ENCODE measurements at regions not wholly inside any gene's neighbourhood (a gene's known extent, or its start where the extent isn't known, plus 50 kb on each side); places are given as distances from the start of the nearest gene placed in this dataset.

DNA sequence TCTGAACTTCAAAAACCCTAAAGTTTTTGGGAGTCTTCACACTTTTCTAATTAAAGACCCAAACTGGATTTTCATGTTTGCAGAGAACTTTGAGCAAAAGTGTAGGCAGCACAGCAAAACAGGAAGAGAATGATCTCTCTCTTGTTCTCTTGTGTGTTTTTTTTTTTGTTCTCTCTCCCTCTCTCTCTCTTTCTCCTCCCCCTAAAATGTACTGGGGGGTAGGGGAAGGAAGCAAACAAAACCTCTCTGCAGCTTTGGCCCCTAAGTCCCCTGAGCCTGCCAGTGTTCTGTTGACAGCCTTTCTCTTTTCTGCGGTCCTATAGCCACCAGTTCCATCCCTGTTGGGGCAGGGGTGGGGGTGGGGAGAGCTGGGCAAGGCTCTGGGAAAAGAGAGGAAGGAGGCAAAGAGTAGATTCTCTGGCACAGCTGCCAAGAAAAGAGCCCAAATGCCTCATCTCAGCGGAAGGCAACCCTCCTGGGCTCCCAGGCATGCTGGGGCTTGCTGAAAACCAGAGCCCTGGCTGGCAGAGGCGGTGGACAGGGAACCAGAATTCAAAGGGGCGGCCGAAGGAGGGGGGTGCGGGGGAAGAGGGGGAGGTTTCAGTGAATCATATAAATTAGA, 295.3 kb downstream of the SOX9 start:
- POLR2A ChIA-PET = no interaction called here

DNA sequence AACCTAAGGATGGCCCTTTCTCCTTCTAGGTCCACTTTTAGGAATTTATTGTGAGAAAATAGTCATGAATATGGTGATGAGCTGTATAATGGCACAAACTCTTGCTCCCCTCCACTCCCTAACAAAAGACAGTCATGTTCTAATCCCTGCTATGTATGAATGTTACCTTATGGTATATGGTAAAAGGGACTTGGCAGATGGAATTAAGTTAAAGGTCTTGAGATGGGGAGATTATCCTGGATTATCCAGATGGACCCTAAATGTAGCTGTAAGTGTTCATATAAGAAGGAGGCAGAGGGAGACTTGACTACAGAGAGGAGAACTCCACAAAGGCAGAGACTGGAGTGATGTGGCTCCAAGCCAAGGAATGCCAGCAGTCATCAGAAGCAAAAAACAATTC, 296.1 kb downstream of the SOX9 start:
- ChIA-PET POLR2A (no interaction called here), CTCF (no interaction called here)

More for the DNA sequence above, 295.3 kb downstream of the SOX9 start:
- CTCF ChIA-PET = no interaction called here

DNA sequence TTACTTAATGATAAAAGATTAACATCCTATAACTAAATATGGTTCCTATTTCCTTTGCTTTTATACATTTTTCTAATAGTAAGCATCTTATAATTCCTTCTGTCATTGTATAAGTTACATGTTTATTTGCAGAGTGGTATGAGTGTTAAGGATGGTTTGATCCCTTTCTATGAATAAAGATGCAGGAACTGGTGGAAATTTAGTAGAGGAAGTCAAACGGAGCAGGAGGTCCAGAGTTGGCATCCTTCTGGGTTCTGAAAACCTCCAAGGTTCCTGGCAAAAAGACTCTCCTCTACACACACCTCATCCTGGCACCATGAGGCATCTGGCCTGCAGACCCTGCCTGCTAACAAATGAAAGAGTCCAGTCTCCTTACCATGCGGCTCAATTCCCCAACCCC, 296.8 kb downstream of the SOX9 start:
- POLR2A ChIA-PET = no interaction called here
- CTCF ChIA-PET = no interaction called here

DNA sequence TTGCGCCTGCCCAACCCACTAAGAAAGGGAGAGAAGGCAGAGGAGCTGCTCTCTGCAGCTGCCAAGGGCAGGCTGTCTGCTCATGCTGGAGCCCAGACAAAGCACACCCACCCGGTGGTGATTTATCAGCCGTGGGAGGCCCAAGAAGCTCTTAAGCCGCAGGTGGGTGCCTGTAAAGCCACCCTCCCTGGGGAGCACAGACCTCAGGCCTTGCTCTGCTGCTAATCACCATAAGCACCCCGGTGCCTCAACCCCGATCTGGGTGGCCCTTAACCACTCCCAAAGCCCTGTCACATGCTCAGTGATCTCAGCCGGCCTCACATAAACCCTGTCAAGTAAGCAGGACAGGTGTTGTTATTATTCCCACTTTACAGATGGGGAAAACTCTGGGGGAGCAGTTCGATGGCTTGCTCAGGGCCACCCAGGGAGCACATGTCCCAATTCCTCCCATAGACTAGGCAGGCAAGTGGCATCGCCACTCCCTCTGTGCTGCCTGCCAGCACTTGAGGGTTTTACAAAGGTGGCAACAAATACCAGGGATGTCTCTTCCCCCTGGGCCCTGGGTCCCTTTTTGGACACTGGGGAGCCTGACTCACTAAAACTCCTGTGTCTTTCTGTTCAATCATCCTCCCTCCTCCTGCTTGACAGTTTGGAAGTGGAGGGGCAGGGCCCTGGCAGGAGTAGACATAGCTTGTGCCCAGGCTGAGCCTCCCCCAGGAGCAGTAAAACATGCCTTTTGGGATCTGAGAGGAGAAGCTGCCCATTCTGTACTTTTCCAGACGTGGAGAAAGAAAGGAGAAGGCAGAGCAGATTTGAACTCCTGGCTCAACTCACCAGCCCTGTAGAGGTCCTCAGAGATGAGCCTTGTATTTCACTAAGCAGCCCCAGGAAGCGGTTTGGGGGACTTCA, 299.3 kb downstream of the SOX9 start:
- CTCF ChIA-PET = no interaction called here
- POLR2A ChIA-PET = no interaction called here

DNA sequence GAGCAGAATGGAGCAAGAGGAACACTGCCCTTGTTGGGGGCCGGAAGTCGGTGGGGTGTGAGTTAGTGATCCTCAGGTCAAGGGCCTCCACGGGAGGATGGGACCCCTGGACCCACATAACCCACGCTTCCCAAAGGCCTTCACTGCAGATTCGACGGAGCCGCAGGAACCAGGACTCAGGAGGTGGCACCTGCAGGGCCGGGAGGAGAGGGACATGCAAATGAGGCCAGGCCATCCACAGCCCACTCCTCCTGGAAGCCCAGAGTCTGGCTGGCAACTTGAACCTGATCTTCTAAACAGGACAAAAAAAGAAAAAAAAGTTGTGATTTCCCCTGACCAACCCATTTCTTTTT, 299.9 kb downstream of the SOX9 start:
- CTCF ChIA-PET = no interaction called here
- POLR2A ChIA-PET = no interaction called here

DNA sequence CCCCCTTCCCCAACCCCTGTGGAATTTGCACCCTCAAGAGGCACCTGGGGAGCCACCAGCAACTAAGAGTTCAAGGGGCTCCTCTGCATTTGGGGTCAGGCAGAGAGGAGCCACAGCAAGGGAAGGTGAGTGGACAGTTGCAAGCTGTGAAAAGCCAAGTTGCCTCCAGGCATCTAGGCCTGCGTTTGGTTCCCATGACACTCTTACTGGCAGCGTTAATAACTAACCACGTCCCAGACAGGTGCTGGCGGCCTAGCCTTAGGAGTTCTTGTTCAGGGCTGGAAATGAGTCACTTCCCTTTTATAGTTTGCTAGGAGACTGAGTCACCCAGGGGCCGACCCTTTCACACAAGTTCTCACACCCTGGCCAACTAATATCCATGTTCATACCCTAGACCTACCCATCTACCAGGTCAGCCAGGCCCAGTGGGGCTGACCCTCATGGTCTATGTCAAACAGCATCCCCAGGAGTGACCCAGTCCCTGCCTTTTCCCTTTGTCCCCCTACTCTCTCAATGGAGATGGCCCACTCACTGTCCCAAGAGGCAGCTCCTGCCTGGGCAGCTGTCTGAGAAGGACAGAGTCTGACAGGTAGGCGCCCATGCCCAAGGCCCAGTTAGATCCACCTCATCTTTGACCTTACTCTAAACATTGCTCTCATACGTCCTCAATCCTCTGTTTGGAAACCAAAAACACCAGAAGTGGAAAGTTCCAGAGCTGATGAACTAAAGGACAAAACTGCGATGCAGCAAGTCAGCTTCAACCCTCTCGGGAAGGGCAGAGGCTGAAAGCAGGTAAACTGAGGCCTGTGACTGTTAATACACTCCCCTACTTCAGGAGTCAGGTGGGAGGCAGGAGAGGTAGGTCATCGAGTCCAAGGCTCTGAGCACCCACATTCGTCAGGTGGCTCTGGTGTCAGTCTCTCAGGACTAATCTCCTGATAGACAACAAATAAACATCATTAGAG, 300.6 kb downstream of the SOX9 start:
- ChIA-PET POLR2A (no interaction called here), CTCF (no interaction called here)

DNA sequence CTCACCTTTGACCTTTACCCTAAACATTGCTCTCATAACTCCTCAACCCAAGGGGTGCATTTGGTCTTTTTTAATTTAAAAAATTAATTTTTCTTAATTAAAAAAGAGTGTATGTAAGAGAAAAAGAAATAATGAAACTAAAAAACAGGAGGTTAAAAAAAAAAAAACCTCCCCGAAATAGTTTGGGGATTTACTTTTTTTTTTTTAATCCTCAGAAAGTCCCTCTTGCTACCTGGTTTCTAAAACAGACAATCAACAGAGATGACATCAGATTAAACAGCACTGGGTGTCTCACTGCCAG, 301.3 kb downstream of the SOX9 start:
- ChIA-PET CTCF (no interaction called here), POLR2A (no interaction called here)

DNA sequence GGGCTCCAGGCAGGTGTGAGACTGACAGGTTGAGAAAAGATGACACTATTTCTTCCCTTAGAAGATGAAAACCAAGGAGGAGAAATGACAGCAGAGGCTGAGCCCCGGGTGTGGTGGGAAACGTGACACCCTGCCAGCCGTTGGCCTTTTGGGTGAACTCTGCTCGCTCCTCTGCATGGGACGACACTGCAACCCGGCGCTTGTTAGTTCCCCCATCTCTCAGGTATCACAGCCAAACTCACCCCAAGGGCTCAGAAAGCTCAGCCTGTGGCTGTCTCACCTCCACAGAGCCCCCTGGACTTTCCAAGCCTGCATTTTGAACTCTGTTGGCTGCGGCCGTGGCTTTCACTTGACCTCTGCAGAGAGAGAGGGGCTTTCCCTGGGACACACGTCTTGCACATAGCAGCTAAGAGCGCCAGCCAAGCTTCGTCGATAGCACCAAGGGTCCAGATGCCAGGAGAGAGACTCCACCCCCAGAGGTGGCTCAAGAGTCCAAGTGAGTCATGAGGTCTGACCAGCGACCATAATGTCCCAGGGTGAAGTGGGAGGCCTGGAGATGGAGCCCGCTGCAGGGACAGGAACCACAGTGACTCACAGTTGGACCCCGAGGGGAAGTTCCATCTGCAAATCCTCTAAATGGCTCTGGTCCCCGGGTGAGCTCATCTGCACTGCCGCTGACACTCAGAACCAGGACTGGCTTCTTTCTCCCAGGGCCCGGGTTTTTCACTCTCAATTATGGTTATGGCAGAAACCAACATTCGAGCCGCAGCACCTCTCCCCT, 301.9 kb downstream of the SOX9 start:
- POLR2A ChIA-PET = no interaction called here
- CTCF ChIA-PET = no interaction called here

DNA sequence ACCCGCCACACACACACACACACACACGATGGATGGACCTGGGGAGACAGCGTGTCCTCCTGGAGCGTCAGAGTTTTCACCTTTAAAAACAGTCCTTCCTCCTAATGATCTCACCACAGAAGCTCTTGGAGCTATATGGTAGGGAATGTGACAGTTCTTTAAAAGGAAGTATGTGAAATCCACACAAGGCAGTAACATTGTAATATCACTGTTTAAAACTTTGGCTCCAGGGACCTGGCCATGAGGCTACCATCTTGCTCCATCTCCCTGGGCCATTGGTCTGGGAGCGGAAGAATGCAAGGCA, 302.4 kb downstream of the SOX9 start:
- POLR2A ChIA-PET = no interaction called here

DNA sequence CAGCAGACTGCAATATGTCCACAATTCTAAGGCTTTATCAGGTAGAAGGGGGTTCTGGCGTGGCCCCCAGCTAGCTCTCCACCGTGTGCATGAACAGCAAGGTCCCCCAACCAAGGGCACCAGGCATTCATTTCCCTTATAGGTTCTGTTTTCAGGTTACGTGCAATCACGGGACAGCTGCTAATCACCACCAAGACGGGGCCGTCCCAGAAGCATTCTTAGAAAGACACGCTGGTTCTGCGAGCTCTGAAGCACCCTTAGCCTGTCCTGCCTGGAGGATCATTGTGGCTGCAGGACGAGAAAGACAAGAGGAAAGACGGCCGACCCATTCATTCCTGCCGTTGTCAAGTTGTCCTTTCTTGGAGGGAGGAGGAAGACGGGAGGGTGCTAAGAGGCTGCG, 302.9 kb downstream of the SOX9 start:
- POLR2A ChIA-PET = interaction anchor here (0.6 kb wide), 1 partner anchor 161 kb away, joined by 3 read pairs; no protein-coding TSS in a partner anchor
- CTCF ChIA-PET = no interaction called here

More for the DNA sequence above, 302.4 kb downstream of the SOX9 start:
- CTCF ChIA-PET = no interaction called here

DNA sequence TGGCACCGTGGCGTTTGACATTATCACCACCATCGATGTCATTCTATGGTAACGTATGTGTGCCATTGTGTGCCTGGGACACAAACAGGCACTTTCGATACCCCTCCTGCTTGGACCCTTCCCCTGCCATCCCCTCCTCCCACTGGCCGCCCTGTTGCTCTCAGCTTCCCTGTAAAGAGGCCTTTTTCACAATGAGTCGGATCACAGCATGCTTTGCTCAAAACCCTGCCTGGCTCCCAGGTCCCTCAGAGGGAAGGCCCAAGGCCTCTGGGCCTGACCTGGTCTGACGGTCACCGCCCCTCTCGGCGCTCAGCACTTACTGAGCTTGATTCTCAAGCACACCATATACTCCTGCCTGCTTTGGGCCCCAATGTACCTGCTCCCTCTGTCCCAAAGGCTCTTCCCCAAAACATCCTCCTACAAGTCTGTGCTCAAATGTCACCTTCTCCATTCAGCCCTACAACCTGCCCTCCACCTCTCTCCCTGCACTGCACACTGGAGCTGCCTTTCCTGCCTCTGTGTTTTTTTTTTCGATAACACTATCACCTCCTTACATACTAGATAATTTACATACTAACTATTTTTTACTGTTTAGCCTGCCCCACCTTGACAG, 303.8 kb downstream of the SOX9 start:
- ChIA-PET CTCF (no interaction called here), POLR2A (interaction anchor here (0.6 kb wide), 1 partner anchor 160 kb away, joined by 3 read pairs; no protein-coding TSS in a partner anchor)

DNA sequence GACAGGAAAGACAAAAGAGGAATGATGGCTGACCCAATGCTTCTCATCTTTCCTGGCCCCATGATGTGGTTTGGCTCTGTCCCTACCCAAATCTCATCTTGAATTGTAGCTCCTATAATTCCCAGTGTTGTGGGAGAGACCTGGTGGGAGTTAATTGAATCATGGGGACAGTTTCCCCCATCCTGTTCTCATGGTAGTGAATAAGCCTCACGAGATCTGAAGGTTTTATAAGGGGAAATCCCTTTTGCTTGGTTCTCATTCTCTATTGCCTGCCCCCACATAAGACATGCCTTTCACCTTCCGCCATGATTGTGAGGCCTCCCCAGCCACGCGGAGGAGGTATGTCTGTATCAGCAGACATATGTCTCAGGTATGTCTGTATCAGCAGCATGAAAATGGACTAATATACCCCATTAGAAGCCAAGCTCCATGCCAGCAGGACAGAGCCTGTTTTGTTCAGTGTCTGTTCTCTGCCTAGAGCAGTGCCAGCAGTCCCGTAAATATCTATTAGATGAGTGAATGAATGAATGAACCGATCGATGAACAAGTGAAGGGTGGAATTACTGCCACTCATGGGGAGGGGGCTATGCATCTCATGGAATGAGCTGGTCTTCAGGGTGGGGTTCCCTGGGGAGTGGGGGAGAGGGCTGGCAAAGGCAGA, 304.4 kb downstream of the SOX9 start:
- POLR2A ChIA-PET = no interaction called here
- CTCF ChIA-PET = no interaction called here

DNA sequence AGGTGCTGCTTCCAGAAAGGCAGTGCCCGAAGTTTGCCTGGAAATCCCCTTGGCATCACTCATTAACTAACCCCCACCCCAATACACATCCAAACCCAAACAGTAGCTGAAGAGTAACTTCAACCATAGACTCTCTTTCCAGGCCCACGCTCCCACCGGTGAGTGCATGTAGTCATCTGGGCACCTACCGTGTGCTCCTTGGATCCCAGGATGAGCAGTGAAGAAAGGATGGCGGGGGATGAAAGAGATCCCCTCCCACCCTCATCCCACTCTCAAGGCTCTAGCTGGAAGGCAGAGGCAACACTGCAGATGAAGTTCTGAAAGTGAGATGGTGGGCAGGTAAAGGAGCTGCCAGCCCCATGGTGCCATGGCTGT, 305.0 kb downstream of the SOX9 start:
- POLR2A ChIA-PET = no interaction called here
- CTCF ChIA-PET = no interaction called here

DNA sequence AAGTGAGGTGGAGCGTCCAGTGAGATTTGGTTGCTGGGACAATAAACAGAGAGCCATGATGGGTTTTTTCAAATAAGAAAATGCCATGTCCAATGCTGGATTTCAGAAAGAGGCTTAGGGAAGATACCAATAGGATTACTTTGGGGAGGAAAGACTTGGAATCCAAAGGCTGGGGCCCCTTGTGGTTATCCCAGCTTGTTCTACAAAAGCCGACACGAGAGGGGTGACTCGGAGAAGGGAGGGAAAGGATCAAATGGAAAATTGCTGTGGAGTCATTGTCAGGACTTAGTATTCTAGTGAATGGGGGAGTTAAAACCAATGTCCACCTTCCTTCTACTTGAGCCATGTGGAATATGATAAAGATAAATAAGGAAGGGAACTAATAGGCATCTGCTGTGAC, 305.5 kb downstream of the SOX9 start:
- CTCF ChIA-PET = no interaction called here
- POLR2A ChIA-PET = no interaction called here

DNA sequence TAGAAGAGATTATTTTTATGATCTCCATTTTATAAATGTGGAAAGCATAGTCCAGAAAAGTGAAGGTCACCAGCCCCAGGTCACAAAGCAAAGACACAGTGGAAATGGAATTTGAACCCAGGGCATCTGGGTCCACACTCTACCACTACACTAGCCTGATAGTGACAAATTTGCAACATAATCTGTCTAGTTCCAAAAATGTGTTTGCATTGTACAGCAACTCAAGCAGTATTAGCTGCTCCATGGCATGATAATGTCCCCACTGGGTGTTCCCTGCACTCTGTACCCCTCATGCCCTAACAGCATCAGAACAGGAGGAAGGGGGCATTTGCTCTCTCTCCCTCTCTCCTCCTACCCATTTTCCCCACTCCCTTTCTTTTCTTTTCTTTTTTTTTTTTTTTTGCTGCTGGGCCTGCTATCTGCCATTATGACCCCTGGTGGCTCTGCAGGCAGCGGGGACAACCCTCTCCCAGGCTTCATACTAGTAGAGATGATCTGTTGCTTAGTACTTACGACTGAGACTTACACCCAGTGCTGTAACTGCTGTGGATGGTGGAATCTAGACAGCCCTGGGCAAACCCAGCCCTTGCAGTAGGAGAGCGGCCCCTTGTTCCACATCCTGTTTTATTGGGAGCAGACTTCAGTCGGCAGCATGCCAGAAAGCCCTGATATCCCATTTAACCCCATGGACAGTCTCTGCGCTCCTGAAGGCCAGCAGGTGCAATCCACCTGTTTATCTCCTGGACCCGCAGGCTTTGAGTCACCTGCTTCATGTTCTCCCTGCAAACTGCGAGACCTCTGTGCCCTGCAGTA, 306.3 kb downstream of the SOX9 start:
- CTCF ChIA-PET = no interaction called here
- POLR2A ChIA-PET = no interaction called here

DNA sequence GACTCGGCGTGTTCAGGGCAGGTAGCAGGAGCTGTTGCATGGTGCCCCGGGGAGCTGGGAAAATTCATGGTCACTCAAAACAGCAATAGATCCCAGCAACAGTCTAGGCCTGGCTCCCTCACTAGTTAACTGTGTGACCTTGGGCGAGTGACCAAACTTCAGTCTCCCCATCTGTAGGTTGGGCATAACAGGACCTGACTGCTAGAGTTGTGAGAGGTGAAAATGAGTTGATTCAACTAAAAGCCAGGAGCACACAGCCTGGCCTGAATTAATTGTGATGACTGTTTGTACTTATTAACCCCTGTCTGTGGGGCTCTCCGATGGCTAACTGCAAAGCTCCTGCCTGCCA, 306.9 kb downstream of the SOX9 start:
- ChIA-PET POLR2A (no interaction called here), CTCF (no interaction called here)

DNA sequence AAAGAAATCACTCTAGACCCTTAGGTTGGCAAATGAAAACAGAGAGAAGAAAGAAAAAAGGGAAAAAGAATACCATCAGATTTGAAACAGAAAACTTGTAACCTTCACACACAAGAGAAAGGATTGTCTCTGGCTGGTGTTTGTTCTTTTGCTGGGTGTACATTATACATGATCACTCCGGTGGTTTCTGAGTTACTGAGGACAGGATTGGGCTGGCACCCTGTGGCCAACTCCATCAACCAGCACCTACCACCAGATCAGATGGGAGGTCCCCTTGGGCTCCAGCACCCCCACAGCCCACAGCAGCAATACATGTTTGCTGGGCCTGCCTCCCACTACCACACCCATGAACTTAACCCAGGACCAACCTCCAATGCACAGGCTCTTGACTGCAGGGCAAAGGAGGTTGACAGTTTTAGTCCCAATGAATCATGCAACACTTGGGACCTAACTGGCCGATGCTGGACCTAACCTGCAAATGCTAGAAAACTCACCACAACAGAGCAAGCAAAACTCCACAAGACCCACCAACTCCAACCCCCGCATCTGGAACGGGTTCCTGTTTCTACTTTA, 308.3 kb downstream of the SOX9 start:
- CTCF ChIA-PET = no interaction called here
- POLR2A ChIA-PET = no interaction called here

DNA sequence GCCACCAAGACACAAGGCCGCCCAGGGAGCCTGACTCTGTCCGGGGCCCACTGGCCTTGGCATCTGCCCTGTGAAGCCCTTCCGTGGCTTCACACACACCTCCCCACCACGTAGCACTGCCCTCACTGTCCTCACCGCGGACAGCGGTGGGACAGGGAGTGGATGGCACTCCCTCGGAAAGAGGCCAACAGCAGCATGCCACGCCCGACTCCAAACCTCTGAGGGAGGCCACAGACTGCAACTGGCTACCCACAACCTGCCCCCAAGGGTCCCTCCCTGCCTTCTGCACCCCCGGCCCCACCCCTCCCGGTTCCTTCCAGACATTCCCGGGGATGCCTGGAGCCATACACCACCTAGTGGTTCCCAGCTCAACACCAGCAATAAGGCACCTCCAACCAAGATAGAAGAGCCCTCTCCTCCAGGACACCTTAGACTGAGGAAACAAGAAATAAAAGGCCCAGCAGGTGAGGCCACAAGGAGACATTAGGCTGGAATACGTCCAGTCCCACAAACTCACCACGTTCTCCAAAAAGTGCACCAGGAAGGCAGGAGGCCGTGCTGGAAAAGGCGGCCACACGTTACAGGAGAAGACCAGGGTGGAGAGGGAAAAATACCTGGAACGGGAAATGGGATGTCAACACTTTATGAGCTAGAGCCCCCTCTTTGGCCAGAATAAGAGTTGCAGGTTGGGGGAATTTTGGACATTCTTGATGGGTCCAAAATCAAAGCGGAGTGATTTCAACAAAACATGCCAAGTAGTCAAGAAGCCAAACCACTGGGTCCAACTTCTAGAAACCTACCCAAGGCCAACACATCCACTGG, 310.0 kb downstream of the SOX9 start:
- POLR2A ChIA-PET = no interaction called here
- CTCF ChIA-PET = interaction anchor here (0.6 kb wide), 1 partner anchor 1017 kb away, joined by 3 read pairs; no protein-coding TSS in a partner anchor

Data from activated CD8-positive, alpha-beta memory T cell treated with anti-CD3 and anti-CD28 coated beads for 36 hours (primary cell).